ENCODE measurements at regions not wholly inside any gene's neighbourhood (a gene's known extent, or its start where the extent isn't known, plus 50 kb on each side); places are given as distances from the start of the nearest gene placed in this dataset.

DNA sequence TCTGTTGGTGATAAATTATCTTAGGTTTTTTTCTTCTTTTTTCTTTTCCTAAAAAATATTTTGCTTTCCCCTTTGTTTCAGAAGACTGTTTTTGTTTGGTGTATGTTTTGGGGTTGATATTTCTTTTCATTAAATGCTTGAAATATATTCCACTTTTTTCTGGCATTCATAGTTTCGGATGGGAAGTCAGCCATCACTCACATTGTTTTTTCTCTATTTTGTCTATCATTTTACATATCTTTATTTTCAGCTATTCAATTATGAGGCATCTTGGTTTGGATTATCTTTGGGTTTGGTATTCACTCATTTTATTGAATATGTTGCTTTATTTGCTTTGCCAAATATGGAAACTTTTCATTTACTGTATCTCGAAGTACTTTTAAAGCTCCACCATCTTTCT, 600.5 kb upstream of the EYS start (continued):
- TF ChIP-seq RFX1 (IDR thresholded peaks at IDR 0.05) (no peak), SMARCE1 (IDR thresholded peaks at IDR 0.05) (no peak), MED1 (CRISPR knock-in tag; IDR thresholded peaks at IDR 0.05; ENCODE audit: borderline replicate concordance) (no peak), ZC3H4 (CRISPR knock-in tag; IDR thresholded peaks at IDR 0.05; ENCODE audit: borderline replicate concordance) (no peak), TRIM28 (IDR thresholded peaks at IDR 0.05) (peak; percentile 68; the same call in 1 of the 2 replicates), CBX5 (IDR thresholded peaks at IDR 0.05; ENCODE audit: borderline replicate concordance, low read depth) (0 out of 2 replicates have a peak, but pooled peaks have one; percentile 41), CBX3 (IDR thresholded peaks at IDR 0.05; ENCODE audit: borderline replicate concordance in 1 of 2, low read length in 2 of 2) (peak in 1 of 2 experiments; percentile 45; a peak in 1 of 3 replicates), FOXA3 (CRISPR knock-in tag; conservative IDR thresholded peaks at IDR 0.05 in 1 of 2, IDR thresholded peaks at IDR 0.05 in 1 of 2) (no peak), STAT5A (IDR thresholded peaks at IDR 0.05; ENCODE audit: borderline replicate concordance, low read length) (no peak), FOXJ3 (CRISPR knock-in tag; IDR thresholded peaks at IDR 0.05) (no peak), PYGO2 (tag; IDR thresholded peaks at IDR 0.05) (no peak)
- TF ChIP-seq, protein P1, sequence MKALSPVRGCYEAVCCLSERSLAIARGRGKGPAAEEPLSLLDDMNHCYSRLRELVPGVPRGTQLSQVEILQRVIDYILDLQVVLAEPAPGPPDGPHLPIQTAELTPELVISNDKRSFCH (CRISPR knock-in tag; IDR thresholded peaks at IDR 0.05) = no peak
- TF ChIP-seq, protein P1 (tag; IDR thresholded peaks at IDR 0.05) = no peak

DNA sequence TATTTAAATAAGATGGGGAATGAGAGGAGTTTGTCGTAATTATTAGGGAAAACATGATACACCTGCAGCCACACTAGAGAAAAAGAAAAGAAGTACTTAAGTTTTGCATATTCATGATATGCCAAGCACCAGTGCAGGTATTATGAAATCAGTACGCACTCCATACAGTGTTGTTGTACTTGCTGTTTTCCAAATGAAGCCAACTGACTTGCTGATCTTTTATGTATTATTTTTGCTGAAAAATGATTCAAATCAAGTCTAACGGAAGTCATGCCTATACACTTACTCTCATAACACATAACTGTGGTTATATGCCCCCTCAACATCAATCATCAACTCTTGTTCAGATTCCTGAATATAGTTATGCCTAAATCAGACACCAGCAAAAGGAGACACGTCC, 584.9 kb upstream of the EYS start:
- FAIRE-seq = no peak
- Histone ChIP-seq H3K27me3 (ENCODE audit: control insufficient read depth in 2 of 2, insufficient read depth in 2 of 2, low read length in 2 of 2) (no peaks in the 10 kb centered on the region), H3K9me3 (replicated peaks; ENCODE audit: control insufficient read depth, insufficient read depth, low read depth, low read length) (no peaks in the 10 kb centered on the region; the same call in 1 of the 2 replicates), H3K4me2 (ENCODE audit: insufficient read depth, low read length) (no peak overlapping the region), H3K4me1 (replicated peaks in 1 of 2; ENCODE audit: control insufficient read depth in 2 of 2, insufficient read depth in 2 of 2, low read length in 2 of 2) (no peaks in the 10 kb centered on the region), H3K79me2 (ENCODE audit: control insufficient read depth, insufficient read depth, low read length) (no peaks in the 10 kb centered on the region), H4K20me1 (replicated peaks; ENCODE audit: control insufficient read depth, insufficient read depth, low read length) (no peaks in the 10 kb centered on the region), H3K9ac (ENCODE audit: insufficient read depth in 1 of 2, low read depth in 2 of 2, low read length in 2 of 2) (no peak overlapping the region), H3K36me3 (ENCODE audit: control insufficient read depth, insufficient read depth, low read length) (no peaks in the 10 kb centered on the region), H3K9me1 (ENCODE audit: control insufficient read depth, insufficient read depth, low read length) (no peaks in the 10 kb centered on the region), H2AFZ (ENCODE audit: low read depth, low read length) (no peak overlapping the region), H3K27ac (ENCODE audit: extremely low read depth, low read depth, low read length) (no peak overlapping the region), H3K4me3 (no peak overlapping the region)
- intact Hi-C loops (cut with micrococcal nuclease) = no loop called here
- TF ChIP-seq ZNF41 (CRISPR knock-in tag; conservative IDR thresholded peaks at IDR 0.05) (no peak), POLR2G (IDR thresholded peaks at IDR 0.05; ENCODE audit: low read depth, low read length) (no peak), TEAD4 (IDR thresholded peaks at IDR 0.05; ENCODE audit: low read length) (no peak), TEAD4 (CRISPR knock-in tag; IDR thresholded peaks at IDR 0.05; ENCODE audit: borderline replicate concordance) (no peak), ZNF232 (CRISPR knock-in tag; IDR thresholded peaks at IDR 0.05) (no peak), SMC3 (conservative IDR thresholded peaks at IDR 0.05; ENCODE audit: insufficient read depth, low read depth, low read length) (no peak), YBX1 (IDR thresholded peaks at IDR 0.05) (no peak), POLR2AphosphoS5 (IDR thresholded peaks at IDR 0.05; ENCODE audit: control insufficient read depth, insufficient read depth, low read depth, low read length) (no peak), ZNF253 (CRISPR knock-in tag; conservative IDR thresholded peaks at IDR 0.05) (no peak)
- TF ChIP-seq, protein P2, sequence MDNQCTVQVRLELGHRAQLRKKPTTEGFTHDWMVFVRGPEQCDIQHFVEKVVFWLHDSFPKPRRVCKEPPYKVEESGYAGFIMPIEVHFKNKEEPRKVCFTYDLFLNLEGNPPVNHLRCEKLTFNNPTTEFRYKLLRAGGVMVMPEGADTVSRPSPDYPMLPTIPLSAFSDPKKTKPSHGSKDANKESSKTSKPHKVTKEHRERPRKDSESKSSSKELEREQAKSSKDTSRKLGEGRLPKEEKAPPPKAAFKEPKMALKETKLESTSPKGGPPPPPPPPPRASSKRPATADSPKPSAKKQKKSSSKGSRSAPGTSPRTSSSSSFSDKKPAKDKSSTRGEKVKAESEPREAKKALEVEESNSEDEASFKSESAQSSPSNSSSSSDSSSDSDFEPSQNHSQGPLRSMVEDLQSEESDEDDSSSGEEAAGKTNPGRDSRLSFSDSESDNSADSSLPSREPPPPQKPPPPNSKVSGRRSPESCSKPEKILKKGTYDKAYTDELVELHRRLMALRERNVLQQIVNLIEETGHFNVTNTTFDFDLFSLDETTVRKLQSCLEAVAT (IDR thresholded peaks at IDR 0.05) = no peak
- ATAC-seq = no peak
- no TSS peak for BruUV-seq (replicated peaks)
- POLR2A ChIA-PET = no interaction called here
- WGBS (ENCODE audit: insufficient coverage, low coverage, missing lambda C conversion rate) = 0% methylated on average over 4 of the region's 4 CpGs
- in situ Hi-C loops (cut with MboI) = no loop called here
- no peak for DNase-seq (ENCODE audit: extremely low read depth in 1 of 4, low spot score in 3 of 4)
- CTCF ChIA-PET (ENCODE audit: low intra/inter-chr PET ratio) = no interaction called here

All from K562 (cell line).